ENCODE measurements at regions not wholly inside any gene's neighbourhood (a gene's known extent, or its start where the extent isn't known, plus 50 kb on each side); places are given as distances from the start of the nearest gene placed in this dataset.

DNA sequence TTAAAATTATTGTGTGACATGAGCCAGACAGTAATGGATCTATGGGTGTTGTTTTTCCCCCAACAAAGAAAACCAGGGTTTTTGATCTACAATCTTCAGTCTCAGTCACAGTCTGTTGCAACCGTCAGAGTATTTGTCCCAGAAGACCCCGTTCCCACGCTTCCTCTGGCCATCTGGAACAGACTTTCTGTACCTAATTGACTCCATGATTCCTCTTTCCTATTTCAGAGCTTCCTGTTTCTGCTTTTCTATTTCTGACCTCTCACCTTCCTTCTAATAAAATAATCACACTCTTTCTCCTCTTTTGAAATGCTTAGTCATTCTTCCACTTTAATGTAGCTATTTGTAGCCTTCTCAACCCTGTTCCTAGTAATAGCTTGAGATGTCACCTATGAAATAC lies 1044.8 kb downstream of the DTWD2 start:
- 47 to 57% methylated on average over 3 of the region's 3 CpGs for WGBS, 2 donors (ENCODE audit: low coverage in 1 of 2)
- no peak overlapping the region for H3K4me3 ChIP-seq
- peaks cover 0 to 19% (median 0%) of the 10 kb centered on the region in 3 donors for H3K9me3 ChIP-seq
- H3K27me3 ChIP-seq, result no peaks in the 10 kb centered on the region
- no peak for ATAC-seq
- TF ChIP-seq, protein P1, sequence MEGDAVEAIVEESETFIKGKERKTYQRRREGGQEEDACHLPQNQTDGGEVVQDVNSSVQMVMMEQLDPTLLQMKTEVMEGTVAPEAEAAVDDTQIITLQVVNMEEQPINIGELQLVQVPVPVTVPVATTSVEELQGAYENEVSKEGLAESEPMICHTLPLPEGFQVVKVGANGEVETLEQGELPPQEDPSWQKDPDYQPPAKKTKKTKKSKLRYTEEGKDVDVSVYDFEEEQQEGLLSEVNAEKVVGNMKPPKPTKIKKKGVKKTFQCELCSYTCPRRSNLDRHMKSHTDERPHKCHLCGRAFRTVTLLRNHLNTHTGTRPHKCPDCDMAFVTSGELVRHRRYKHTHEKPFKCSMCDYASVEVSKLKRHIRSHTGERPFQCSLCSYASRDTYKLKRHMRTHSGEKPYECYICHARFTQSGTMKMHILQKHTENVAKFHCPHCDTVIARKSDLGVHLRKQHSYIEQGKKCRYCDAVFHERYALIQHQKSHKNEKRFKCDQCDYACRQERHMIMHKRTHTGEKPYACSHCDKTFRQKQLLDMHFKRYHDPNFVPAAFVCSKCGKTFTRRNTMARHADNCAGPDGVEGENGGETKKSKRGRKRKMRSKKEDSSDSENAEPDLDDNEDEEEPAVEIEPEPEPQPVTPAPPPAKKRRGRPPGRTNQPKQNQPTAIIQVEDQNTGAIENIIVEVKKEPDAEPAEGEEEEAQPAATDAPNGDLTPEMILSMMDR (IDR thresholded peaks at IDR 0.05), result no peak
- TF ChIP-seq POLR2AphosphoS5 (IDR thresholded peaks at IDR 0.05), result no peak
- no peak for TF ChIP-seq EP300 (IDR thresholded peaks at IDR 0.05)
- no peak for TF ChIP-seq POLR2A (IDR thresholded peaks at IDR 0.05)
- H3K4me1 ChIP-seq, result no peaks in the 10 kb centered on the region
- no peak overlapping the region for H3K27ac ChIP-seq
- no peaks in the 10 kb centered on the region for H3K36me3 ChIP-seq

DNA sequence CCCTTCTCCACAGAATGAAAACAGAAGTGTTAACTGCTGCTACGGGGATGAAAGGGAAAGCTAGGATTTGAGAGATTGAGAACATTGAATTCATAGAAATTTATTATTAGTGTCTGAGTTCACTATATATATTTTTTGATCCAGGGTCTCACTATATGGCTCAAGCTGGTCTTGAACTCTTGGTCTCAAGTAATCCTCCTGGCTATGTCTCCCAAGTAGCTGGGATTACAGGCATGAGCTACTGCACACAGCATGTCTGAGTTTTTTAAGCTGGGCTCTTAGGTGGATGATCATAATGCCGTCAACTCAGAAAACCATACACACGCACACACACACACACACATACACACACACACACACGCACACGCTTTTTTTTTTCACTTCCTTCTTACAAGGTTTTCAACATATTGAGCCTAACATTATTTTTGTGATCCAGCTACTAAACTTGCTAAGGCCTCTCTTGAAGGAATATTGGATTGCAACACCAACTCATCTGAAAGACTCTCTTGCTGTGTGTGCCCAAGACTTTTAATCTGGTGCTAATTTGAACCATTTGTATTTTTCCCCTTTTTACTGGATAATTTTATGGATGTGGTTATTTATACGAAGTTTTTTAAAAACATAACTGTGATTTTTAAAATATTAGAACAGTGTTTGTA lies 1045.4 kb downstream of the DTWD2 start:
- Histone ChIP-seq H3K4me3 (no peak overlapping the region), H3K27ac (no peak overlapping the region), H3K27me3 (no peaks in the 10 kb centered on the region), H3K9me3 (peaks cover 0 to 19% (median 0%) of the 10 kb centered on the region in 3 donors), H3K36me3 (no peaks in the 10 kb centered on the region), H3K4me1 (no peaks in the 10 kb centered on the region)
- TF ChIP-seq, protein P1 (IDR thresholded peaks at IDR 0.05), result no peak
- TF ChIP-seq POLR2AphosphoS5 (IDR thresholded peaks at IDR 0.05), result no peak
- no peak for TF ChIP-seq EP300 (IDR thresholded peaks at IDR 0.05)
- no peak for ATAC-seq
- 71 to 81% methylated on average over 4 to 6 of the region's 6 CpGs for WGBS, 2 donors (ENCODE audit: low coverage in 1 of 2)

DNA sequence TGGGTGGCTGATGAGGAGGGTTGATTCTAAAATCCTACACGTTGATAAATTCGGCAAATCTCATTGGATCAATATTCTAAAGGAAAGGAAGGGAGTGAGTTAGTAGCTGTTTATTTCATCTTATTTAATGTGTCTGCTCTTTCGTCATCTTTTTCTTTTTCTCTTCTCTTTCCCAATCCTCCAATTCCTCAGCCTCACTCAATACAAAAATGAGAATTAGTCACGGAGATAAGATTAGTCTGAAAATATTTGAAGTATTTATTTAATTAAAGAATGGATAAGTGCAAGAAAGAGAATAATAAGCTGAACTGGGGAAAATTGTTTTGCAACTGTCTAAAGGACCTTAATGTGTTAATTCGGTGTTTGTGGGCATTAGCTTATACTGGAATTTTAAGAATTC lies 1095.1 kb downstream of the DTWD2 start:
- no peak for ATAC-seq
- H3K36me3 ChIP-seq, result no peaks in the 10 kb centered on the region
- no peaks in the 10 kb centered on the region for H3K9me3 ChIP-seq
- no peak overlapping the region for H3K4me3 ChIP-seq
- H3K4me1 ChIP-seq, result peaks cover 0 to 8% (median 0%) of the 10 kb centered on the region in 3 donors
- no peaks in the 10 kb centered on the region for H3K27me3 ChIP-seq
- H3K27ac ChIP-seq, result no peak overlapping the region
- WGBS, 2 donors (ENCODE audit: low coverage in 1 of 2), result 88 to 97% methylated on average over 5 of the region's 5 CpGs
- no peak for TF ChIP-seq POLR2A (IDR thresholded peaks at IDR 0.05)
- TF ChIP-seq EP300 (IDR thresholded peaks at IDR 0.05), result no peak
- TF ChIP-seq POLR2AphosphoS5 (IDR thresholded peaks at IDR 0.05), result no peak
- TF ChIP-seq, protein P1 (IDR thresholded peaks at IDR 0.05), result no peak

DNA sequence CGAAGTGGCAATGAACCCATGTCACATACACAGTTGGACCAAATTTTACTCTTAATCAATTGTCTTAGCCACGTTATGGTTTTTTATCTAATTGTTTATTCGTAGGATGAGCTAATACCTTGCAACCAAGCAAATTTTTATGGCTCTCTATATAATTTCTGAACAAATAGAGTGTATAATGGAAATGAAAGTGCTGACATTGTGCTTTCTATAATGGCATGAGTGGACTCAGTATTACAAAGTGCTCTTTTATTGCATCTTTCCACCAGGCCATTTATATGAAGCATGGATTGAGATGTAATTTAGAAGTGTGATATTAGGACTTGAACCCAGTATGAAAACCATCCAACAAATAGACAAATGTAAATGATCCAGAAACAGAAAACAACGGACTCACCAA lies 1096.0 kb downstream of the DTWD2 start:
- Histone ChIP-seq H3K36me3 (no peaks in the 10 kb centered on the region), H3K4me1 (peaks cover 0 to 8% (median 0%) of the 10 kb centered on the region in 3 donors), H3K27me3 (no peaks in the 10 kb centered on the region), H3K9me3 (no peaks in the 10 kb centered on the region), H3K4me3 (no peak overlapping the region), H3K27ac (no peak overlapping the region)
- ATAC-seq, result no peak
- 87 to 100% methylated on average over 2 to 4 of the region's 4 CpGs for WGBS, 2 donors (ENCODE audit: low coverage in 1 of 2)
- no peak for TF ChIP-seq POLR2A (IDR thresholded peaks at IDR 0.05)
- TF ChIP-seq, protein P1 (IDR thresholded peaks at IDR 0.05), result no peak
- TF ChIP-seq POLR2AphosphoS5 (IDR thresholded peaks at IDR 0.05), result no peak
- TF ChIP-seq EP300 (IDR thresholded peaks at IDR 0.05), result no peak

DNA sequence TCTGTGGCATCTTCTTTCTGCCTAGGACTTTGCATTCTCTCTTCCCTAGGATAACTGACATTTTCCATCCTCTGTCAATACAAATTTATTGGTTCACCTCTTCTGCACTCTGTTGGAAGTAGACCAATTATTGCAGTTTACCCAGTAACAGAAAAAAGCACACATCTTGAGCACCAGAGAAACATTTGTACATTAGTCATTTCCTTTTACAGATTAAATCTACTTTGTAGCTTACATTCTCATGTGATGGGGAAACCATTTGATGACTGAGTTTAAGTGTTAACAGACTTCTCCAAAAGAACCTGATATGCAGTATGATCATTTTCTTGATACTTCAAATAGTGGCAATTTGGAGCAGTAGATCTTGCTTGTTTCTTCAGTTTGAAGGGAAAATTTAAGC lies 1098.8 kb downstream of the DTWD2 start:
- TF ChIP-seq POLR2A (IDR thresholded peaks at IDR 0.05), result no peak
- TF ChIP-seq POLR2AphosphoS5 (IDR thresholded peaks at IDR 0.05), result no peak
- TF ChIP-seq, protein P1 (IDR thresholded peaks at IDR 0.05), result no peak
- no peak for TF ChIP-seq EP300 (IDR thresholded peaks at IDR 0.05)
- Histone ChIP-seq H3K4me1 (peaks cover 0 to 8% (median 0%) of the 10 kb centered on the region in 3 donors), H3K4me3 (no peak overlapping the region), H3K27me3 (no peaks in the 10 kb centered on the region), H3K9me3 (no peaks in the 10 kb centered on the region), H3K27ac (no peak overlapping the region), H3K36me3 (no peaks in the 10 kb centered on the region)
- ATAC-seq, result no peak
